Activated CD4-positive, alpha-beta T cell treated with anti-CD3 and anti-CD28 coated beads, Interleukin-2, amount 50 U/mL, for 4 hours (primary cell): ENCODE measurements at regions not wholly inside any gene's neighbourhood (a gene's known extent, or its start where the extent isn't known, plus 50 kb on each side); places are given as distances from the start of the nearest gene placed in this dataset.

Experiments
- DNase-seq, 2 experiments: peaks; one replicate each; pipeline ENCODE4 v3.0.0-alpha.2; 2020

- DNase-seq = no peak
Measured at GRCh38 chr4:19879330-19879729, 372.4 kb upstream of the SLIT2 start.

GRCh38 chr4:19857991-19858390, 393.7 kb upstream of the SLIT2 start:
- no peak for DNase-seq

- DNase-seq = no peak
Measured at GRCh38 chr4:19857380-19857779, 394.3 kb upstream of the SLIT2 start.

GRCh38 chr4:19850909-19851308, 400.8 kb upstream of the SLIT2 start:
- no peak for DNase-seq

- DNase-seq = no peak
Measured at GRCh38 chr4:19844446-19844845, 407.3 kb upstream of the SLIT2 start.

- no peak for DNase-seq
Measured at GRCh38 chr4:19842471-19842870, 409.2 kb upstream of the SLIT2 start.

GRCh38 chr4:19838858-19839257, 412.8 kb upstream of the SLIT2 start:
- DNase-seq = no peak

- no peak for DNase-seq
Measured at GRCh38 chr4:19835429-19835828, 416.3 kb upstream of the SLIT2 start.

GRCh38 chr4:19832411-19832810, 419.3 kb upstream of the SLIT2 start:
- no peak for DNase-seq

GRCh38 chr4:19831644-19832285, 419.9 kb upstream of the SLIT2 start:
- DNase-seq = no peak

- DNase-seq = no peak
Measured at GRCh38 chr4:19829101-19829500, 422.6 kb upstream of the SLIT2 start.

GRCh38 chr4:19823781-19824180, 427.9 kb upstream of the SLIT2 start:
- no peak for DNase-seq

- no peak for DNase-seq
Measured at GRCh38 chr4:19819737-19820136, 432.0 kb upstream of the SLIT2 start.

GRCh38 chr4:19809989-19810388, 441.7 kb upstream of the SLIT2 start:
- no peak for DNase-seq

GRCh38 chr4:19807505-19807904, 444.2 kb upstream of the SLIT2 start:
- DNase-seq = no peak

GRCh38 chr4:19806865-19807264, 444.8 kb upstream of the SLIT2 start:
- no peak for DNase-seq

- DNase-seq = no peak
Measured at GRCh38 chr4:19803406-19803805, 448.3 kb upstream of the SLIT2 start.

- DNase-seq = no peak
Measured at GRCh38 chr4:19793831-19794230, 457.9 kb upstream of the SLIT2 start.

GRCh38 chr4:19791422-19792123, 460.1 kb upstream of the SLIT2 start:
- DNase-seq = no peak

GRCh38 chr4:19786616-19787015, 465.1 kb upstream of the SLIT2 start:
- DNase-seq = no peak

GRCh38 chr4:19783667-19784223, 468.0 kb upstream of the SLIT2 start:
- DNase-seq = no peak

- DNase-seq = no peak
Measured at GRCh38 chr4:19780871-19781270, 470.8 kb upstream of the SLIT2 start.

- DNase-seq = no peak
Measured at GRCh38 chr4:19776929-19777328, 474.8 kb upstream of the SLIT2 start.

- DNase-seq = no peak
Measured at GRCh38 chr4:19776021-19776459, 475.7 kb upstream of the SLIT2 start.
